Calu3 (cell line): ENCODE measurements at regions not wholly inside any gene's neighbourhood (a gene's known extent, or its start where the extent isn't known, plus 50 kb on each side); places are given as distances from the start of the nearest gene placed in this dataset.

Experiments
- BruUV-seq: library from RNA; stranded (reverse); fragments of 400-500 nt; replicated peaks from 2 replicates; lab custom pipeline; 2021; lab: Mats Ljungman, UMichigan
- CTCF ChIA-PET: fragments of 300-600 bp; sonication (Branson Sonifier 250); formaldehyde crosslinking; loops from one replicate; lab custom pipeline; 2022; ENCODE audit warnings: antibody characterized with exemption; lab: Charles Lee
- DNase-seq: peaks from one replicate; pipeline ENCODE4 v3.0.0; 2022
- H3K27ac Mint-ChIP-seq: one replicate; pipeline ENCODE4 v1.8.0; 2022; ENCODE audit warnings: mixed read lengths; ENCODE audit not compliant: unreplicated experiment
- H3K27me3 Mint-ChIP-seq: one replicate; pipeline ENCODE4 v1.8.0; 2022; ENCODE audit warnings: mixed read lengths; ENCODE audit not compliant: unreplicated experiment
- H3K36me3 Mint-ChIP-seq: one replicate; pipeline ENCODE4 v1.8.0; 2022; ENCODE audit warnings: mild to moderate bottlenecking, moderate library complexity, mixed read lengths; ENCODE audit not compliant: insufficient read depth, unreplicated experiment
- H3K4me1 Mint-ChIP-seq: one replicate; pipeline ENCODE4 v1.8.0; 2022; ENCODE audit warnings: mild to moderate bottlenecking, low read depth, mixed read lengths; ENCODE audit not compliant: unreplicated experiment
- H3K4me3 Mint-ChIP-seq: one replicate; pipeline ENCODE4 v1.8.0; 2022; ENCODE audit warnings: mild to moderate bottlenecking, low read depth, moderate library complexity, mixed read lengths; ENCODE audit not compliant: unreplicated experiment
- H3K9me3 Mint-ChIP-seq: one replicate; pipeline ENCODE4 v1.8.0; 2022; ENCODE audit warnings: low read depth, mixed read lengths; ENCODE audit not compliant: unreplicated experiment
- intact Hi-C: fragments of 100-400 bp; cut with micrococcal nuclease; formaldehyde crosslinking; loops from one replicate; pipeline ENCODE4 v1.10.0; 2022; ENCODE audit not compliant: unreplicated experiment
- TF ChIP-seq, protein P1 (sequence below): fragments of 200-600 bp; IDR thresholded peaks from one replicate; pipeline ENCODE4 v1.8.0; 2022; ENCODE audit warnings: antibody characterized with exemption; ENCODE audit not compliant: unreplicated experiment

- Mint-ChIP-seq H3K27me3 (no peaks in the 10 kb centered on the region), H3K9me3 (peaks cover 5% of the 10 kb centered on the region), H3K27ac (no peak overlapping the region), H3K36me3 (no peaks in the 10 kb centered on the region), H3K4me3 (no peak overlapping the region), H3K4me1 (no peaks in the 10 kb centered on the region)
- intact Hi-C loops, result no loop called here
- no peak for DNase-seq
- CTCF ChIA-PET, result no interaction called here
- no TSS peak for BruUV-seq
- TF ChIP-seq, protein P1, sequence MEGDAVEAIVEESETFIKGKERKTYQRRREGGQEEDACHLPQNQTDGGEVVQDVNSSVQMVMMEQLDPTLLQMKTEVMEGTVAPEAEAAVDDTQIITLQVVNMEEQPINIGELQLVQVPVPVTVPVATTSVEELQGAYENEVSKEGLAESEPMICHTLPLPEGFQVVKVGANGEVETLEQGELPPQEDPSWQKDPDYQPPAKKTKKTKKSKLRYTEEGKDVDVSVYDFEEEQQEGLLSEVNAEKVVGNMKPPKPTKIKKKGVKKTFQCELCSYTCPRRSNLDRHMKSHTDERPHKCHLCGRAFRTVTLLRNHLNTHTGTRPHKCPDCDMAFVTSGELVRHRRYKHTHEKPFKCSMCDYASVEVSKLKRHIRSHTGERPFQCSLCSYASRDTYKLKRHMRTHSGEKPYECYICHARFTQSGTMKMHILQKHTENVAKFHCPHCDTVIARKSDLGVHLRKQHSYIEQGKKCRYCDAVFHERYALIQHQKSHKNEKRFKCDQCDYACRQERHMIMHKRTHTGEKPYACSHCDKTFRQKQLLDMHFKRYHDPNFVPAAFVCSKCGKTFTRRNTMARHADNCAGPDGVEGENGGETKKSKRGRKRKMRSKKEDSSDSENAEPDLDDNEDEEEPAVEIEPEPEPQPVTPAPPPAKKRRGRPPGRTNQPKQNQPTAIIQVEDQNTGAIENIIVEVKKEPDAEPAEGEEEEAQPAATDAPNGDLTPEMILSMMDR, result no peak
Observed at GRCh38 chr6:71123051-71123450, 165.6 kb upstream of the OGFRL1 start.

DNA sequence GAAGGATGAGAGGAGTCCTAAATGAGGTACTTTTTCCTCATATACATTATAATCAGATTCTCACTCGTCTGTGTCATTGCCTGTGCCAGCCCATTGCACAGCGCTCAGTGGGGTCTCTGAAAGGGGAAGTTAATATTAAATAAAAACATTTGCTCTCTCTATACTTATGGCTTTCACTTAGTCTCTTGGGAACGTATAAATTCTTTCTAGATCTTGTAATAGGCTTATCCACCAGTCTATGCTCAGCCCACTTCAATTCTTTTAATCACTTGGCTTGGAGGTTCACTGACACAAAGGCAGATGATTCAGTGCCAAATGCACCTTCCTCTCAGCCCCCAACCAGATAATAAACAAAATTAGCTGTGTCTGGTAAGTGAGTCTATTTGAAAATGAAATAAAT, 164.3 kb upstream of the OGFRL1 start:
- CTCF ChIA-PET, result no interaction called here
- Mint-ChIP-seq H3K27me3 (no peaks in the 10 kb centered on the region), H3K9me3 (peaks cover 3% of the 10 kb centered on the region), H3K27ac (no peak overlapping the region), H3K4me1 (no peaks in the 10 kb centered on the region), H3K36me3 (no peaks in the 10 kb centered on the region), H3K4me3 (no peak overlapping the region)
- no peak for DNase-seq
- TF ChIP-seq, protein P1, result no peak
- intact Hi-C loops, result no loop called here
- BruUV-seq, result no TSS peak

- Mint-ChIP-seq H3K27me3 (no peaks in the 10 kb centered on the region), H3K9me3 (peaks cover 3% of the 10 kb centered on the region), H3K4me1 (no peaks in the 10 kb centered on the region), H3K36me3 (no peaks in the 10 kb centered on the region), H3K4me3 (no peak overlapping the region), H3K27ac (no peak overlapping the region)
- CTCF ChIA-PET, result no interaction called here
- intact Hi-C loops, result no loop called here
- TF ChIP-seq, protein P1, result no peak
- no TSS peak for BruUV-seq
- no peak for DNase-seq
Observed at GRCh38 chr6:71125216-71125615, 163.4 kb upstream of the OGFRL1 start.

DNA sequence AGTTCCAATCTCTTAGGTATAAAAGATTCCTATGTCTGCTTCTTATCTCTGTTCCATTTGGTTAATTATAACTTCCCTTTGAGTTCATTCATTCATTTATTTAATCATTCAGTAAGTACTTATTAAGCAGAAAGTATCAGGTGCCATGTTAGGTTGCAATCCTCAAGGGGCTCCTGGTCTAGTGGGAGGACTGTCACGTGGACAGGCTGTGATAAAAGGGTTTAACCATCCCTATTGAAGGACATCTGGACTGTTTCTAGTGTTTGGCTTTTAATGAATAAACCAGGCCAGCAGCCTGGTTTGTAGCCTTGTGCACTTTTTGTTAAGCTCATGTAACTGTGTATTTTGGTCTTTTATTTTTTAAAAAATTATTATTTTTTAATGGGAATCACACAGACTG, 162.1 kb upstream of the OGFRL1 start:
- Mint-ChIP-seq H3K9me3 (no peaks in the 10 kb centered on the region), H3K36me3 (no peaks in the 10 kb centered on the region), H3K27me3 (no peaks in the 10 kb centered on the region), H3K4me1 (no peaks in the 10 kb centered on the region), H3K27ac (no peak overlapping the region), H3K4me3 (no peak overlapping the region)
- no peak for DNase-seq
- TF ChIP-seq, protein P1, result no peak
- intact Hi-C loops, result no loop called here
- CTCF ChIA-PET, result no interaction called here
- BruUV-seq, result no TSS peak
